K562 (cell line): ENCODE measurements at regions not wholly inside any gene's neighbourhood (a gene's known extent, or its start where the extent isn't known, plus 50 kb on each side); places are given as distances from the start of the nearest gene placed in this dataset.
"Not testable (repeated sequence)": the region's sequence is repeated elsewhere in the genome, so short reads cannot be mapped to it uniquely, and the experiment has no call there.

Experiments used
- ATAC-seq: fragments of 200-7000 bp; cut with Tn5 transposase; 3 replicates; pipeline ENCODE4 v1.9.1; 2020; ENCODE audit warnings: moderate library complexity
- BruUV-seq: library from RNA; stranded (reverse); fragments of 400-500 nt; replicated peaks from 2 replicates; lab custom pipeline; 2021; lab: Mats Ljungman, UMichigan
- CTCF ChIA-PET: fragments of 300-600 bp; formaldehyde crosslinking; extraction: SDS; loops from one replicate; lab custom pipeline; 2021; ENCODE audit warnings: low intra/inter-chr PET ratio; lab: Yijun Ruan, JAX
- POLR2A ChIA-PET: fragments of 300-600, 350-650 bp; sonication (Branson Sonifier 250); formaldehyde crosslinking; extraction: SDS; loops from one replicate; lab custom pipeline; 2021; ENCODE audit warnings: antibody characterized with exemption, inconsistent platforms; lab: Yijun Ruan, JAX
- DNase-seq, 4 experiments: peaks; one replicate each; pipeline versions ENCODE4 v3.0.0 to v3.0.0-alpha.2; 2011 to 2018; ENCODE audit warnings: low spot score in 3 of 4, mixed read lengths in 3 of 4; ENCODE audit errors: extremely low read depth in 1 of 4
- FAIRE-seq: peaks from 2 replicates; lab custom pipeline; 2011; peaks lifted over from hg19 to GRCh38; lab: Jason Lieb, UNC
- H2AFZ ChIP-seq: 2 replicates; pipeline ENCODE4 v1.6.0; 2011; ENCODE audit warnings: low read depth, low read length, control low read depth, inconsistent platforms
- H3K27ac ChIP-seq: fragments of 200-600 bp; 3 replicates; pipeline ENCODE4 v1.8.0; 2011; ENCODE audit warnings: low read depth, mild to moderate bottlenecking, control low read depth, inconsistent platforms, low read length, moderate library complexity, mixed read lengths; ENCODE audit errors: extremely low read depth
- H3K27me3 ChIP-seq, 2 experiments: fragments of 300-600 bp in 1 of 2; 2 replicates in 1 of 2; 3 replicates in 1 of 2; pipeline versions ENCODE4 v1.6.0 to v1.8.0; 2011; ENCODE audit warnings: inconsistent platforms in 2 of 2, low read length in 2 of 2, mild to moderate bottlenecking in 1 of 2, mixed read lengths in 1 of 2, moderate library complexity in 1 of 2; ENCODE audit not compliant: control insufficient read depth in 2 of 2, insufficient read depth in 2 of 2
- H3K36me3 ChIP-seq: fragments of 300-600 bp; 3 replicates; pipeline ENCODE4 v1.8.0; 2011; ENCODE audit warnings: mild to moderate bottlenecking, low read length, inconsistent platforms; ENCODE audit not compliant: control insufficient read depth, insufficient read depth
- H3K4me1 ChIP-seq, 2 experiments: fragments of 200-600 bp in 1 of 2; replicated peaks in 1 of 2; 2 replicates in 1 of 2; 3 replicates in 1 of 2; pipeline versions ENCODE4 v1.5.1 to v1.8.0; 2011; ENCODE audit warnings: inconsistent platforms in 2 of 2, low read length in 2 of 2, mild to moderate bottlenecking in 1 of 2, mixed read lengths in 1 of 2, moderate library complexity in 1 of 2; ENCODE audit not compliant: control insufficient read depth in 2 of 2, insufficient read depth in 2 of 2
- H3K4me2 ChIP-seq: 2 replicates; pipeline ENCODE4 v1.6.1; 2011; ENCODE audit warnings: low read length, control low read depth, inconsistent platforms, mixed read lengths; ENCODE audit not compliant: insufficient read depth
- H3K4me3 ChIP-seq: fragments of 200-600 bp; sonication (generic), shearing (Covaris generic); 2 replicates; pipeline ENCODE4 v1.5.1; 2016; ENCODE audit warnings: control low read depth, inconsistent platforms
- H3K79me2 ChIP-seq: fragments of 200-600 bp; 3 replicates; pipeline ENCODE4 v1.8.0; 2011; ENCODE audit warnings: low read length, inconsistent platforms; ENCODE audit not compliant: control insufficient read depth, insufficient read depth
- H3K9ac ChIP-seq, 2 experiments: 2 replicates each; pipeline versions ENCODE4 v1.6.0 to v1.6.1; 2011; ENCODE audit warnings: low read depth in 2 of 2, low read length in 2 of 2, control low read depth in 1 of 2, inconsistent platforms in 1 of 2, mild to moderate bottlenecking in 1 of 2, mixed read lengths in 1 of 2; ENCODE audit not compliant: insufficient read depth in 1 of 2
- H3K9me1 ChIP-seq: one replicate; pipeline ENCODE4 v1.6.0; 2011; ENCODE audit warnings: inconsistent platforms, mild to moderate bottlenecking, low read length, moderate library complexity; ENCODE audit not compliant: control insufficient read depth, insufficient read depth
- H3K9me3 ChIP-seq: replicated peaks from 2 replicates; pipeline ENCODE4 v1.5.1; 2011; ENCODE audit warnings: low read depth, low read length, inconsistent platforms; ENCODE audit not compliant: control insufficient read depth, insufficient read depth
- H4K20me1 ChIP-seq: replicated peaks from 2 replicates; pipeline ENCODE4 v1.6.1; 2011; ENCODE audit warnings: low read length, inconsistent platforms, mixed read lengths; ENCODE audit not compliant: control insufficient read depth, insufficient read depth
- C11orf30 ChIP-seq: fragments of 450-650 bp; IDR thresholded peaks from 2 replicates; pipeline ENCODE4 v1.6.1; 2016; ENCODE audit warnings: low read depth, mild to moderate bottlenecking
- MAFF ChIP-seq: IDR thresholded peaks from 2 replicates; pipeline ENCODE4 v1.6.1; 2012; ENCODE audit warnings: low read length, improper control_type of control experiment
- MAFG ChIP-seq: fragments of 450-650 bp; conservative IDR thresholded peaks from 2 replicates; pipeline ENCODE4 v1.6.1; 2016; ENCODE audit warnings: missing genetic modification characterization, missing compliant biosample characterization
- MAFK ChIP-seq: IDR thresholded peaks from 2 replicates; pipeline ENCODE4 v1.6.1; 2011; ENCODE audit warnings: low read length, improper control_type of control experiment
- ZNF316 ChIP-seq: fragments of 450-650 bp; IDR thresholded peaks from 2 replicates; pipeline ENCODE4 v1.6.1; 2016
- WGBS: fragments of 100-300 bp; shearing (Covaris generic); methylation state at CpG from one replicate; pipeline ENCODE4 v1.1.6; 2016; ENCODE audit warnings: low coverage, mixed read lengths; ENCODE audit not compliant: insufficient coverage; ENCODE audit errors: missing lambda C conversion rate; 5-methylcytosine and 5-hydroxymethylcytosine counted together
- in situ Hi-C: fragments of 300-500 bp; cut with MboI; formaldehyde crosslinking; loops from 4 replicates; pipeline ENCODE4 v1.15.0; 2018; ENCODE audit warnings: inconsistent platforms, mixed read lengths
- intact Hi-C: fragments of 100-400 bp; cut with micrococcal nuclease; formaldehyde crosslinking; loops from 2 replicates; pipeline ENCODE4 v1.14.2; 2022

GRCh38 chr2:95754213-95754612, 162.4 kb downstream of the TRIM43 start:
- H3K9me3 ChIP-seq, POLR2A ChIA-PET, in situ Hi-C loops, H3K36me3 ChIP-seq, H3K79me2 ChIP-seq, DNase-seq, H3K27me3 ChIP-seq, H3K27ac ChIP-seq, CTCF ChIA-PET, BruUV-seq, H3K4me1 ChIP-seq, ATAC-seq, H3K4me3 ChIP-seq, H2AFZ ChIP-seq, H3K4me2 ChIP-seq, intact Hi-C loops, H4K20me1 ChIP-seq, H3K9me1 ChIP-seq, H3K9ac ChIP-seq, FAIRE-seq: not testable (repeated sequence)
- WGBS = 3% methylated on average over 6 of the region's 6 CpGs
- TF ChIP-seq ZNF316 = peak; percentile 94
- TF ChIP-seq C11orf30 = peak; percentile 86
- peak; percentile 77 for TF ChIP-seq MAFK
- TF ChIP-seq MAFG (tag) = peak; percentile 85
- TF ChIP-seq MAFF = peak; percentile 76

GRCh38 chr2:95754819-95755563, 163.2 kb downstream of the TRIM43 start:
- CTCF ChIA-PET, intact Hi-C loops: not testable (repeated sequence)

GRCh38 chr2:95755956-95756669, 164.3 kb downstream of the TRIM43 start:
- DNase-seq, H2AFZ ChIP-seq, H3K4me3 ChIP-seq, ATAC-seq, BruUV-seq, H3K36me3 ChIP-seq, intact Hi-C loops, FAIRE-seq, H3K9ac ChIP-seq, H3K9me1 ChIP-seq, H3K27ac ChIP-seq, CTCF ChIA-PET, H3K4me1 ChIP-seq, POLR2A ChIA-PET, H3K9me3 ChIP-seq, H3K4me2 ChIP-seq, H3K27me3 ChIP-seq, H4K20me1 ChIP-seq, H3K79me2 ChIP-seq: not testable (repeated sequence)
- WGBS = 5% methylated on average over 5 of the region's 7 CpGs
- in situ Hi-C loops = loop anchor here (5.0 kb wide), 1 partner anchor 1866 kb away; no protein-coding TSS in a partner anchor

More at GRCh38 chr2:95754819-95755563, 163.2 kb downstream of the TRIM43 start:
- in situ Hi-C loops = loop anchor here (5.0 kb wide), 1 partner anchor 1867 kb away; no protein-coding TSS in a partner anchor
- BruUV-seq, FAIRE-seq, DNase-seq, POLR2A ChIA-PET, H3K36me3 ChIP-seq, H3K79me2 ChIP-seq, H4K20me1 ChIP-seq, ATAC-seq, H3K4me3 ChIP-seq, H3K9me3 ChIP-seq, H3K4me2 ChIP-seq, H3K27me3 ChIP-seq, H3K9ac ChIP-seq, H3K27ac ChIP-seq, H2AFZ ChIP-seq, H3K9me1 ChIP-seq, H3K4me1 ChIP-seq: not testable (repeated sequence)
- 0% methylated on average over 11 of the region's 15 CpGs for WGBS
